ENCODE measurements at regions not wholly inside any gene's neighbourhood (a gene's known extent, or its start where the extent isn't known, plus 50 kb on each side); places are given as distances from the start of the nearest gene placed in this dataset.

- DNase-seq: no peak
Observed at GRCh38 chr3:66592927-66593625, 92.3 kb upstream of the LRIG1 start.

- DNase-seq: no peak
Observed at GRCh38 chr3:66593978-66594377, 93.2 kb upstream of the LRIG1 start.

GRCh38 chr3:66597308-66597863 lies 96.6 kb upstream of the LRIG1 start:
- DNase-seq: no peak

- no peak for DNase-seq
Observed at GRCh38 chr3:66598168-66598567, 97.3 kb upstream of the LRIG1 start.

- DNase-seq: no peak
Observed at GRCh38 chr3:66602237-66602636, 101.4 kb upstream of the LRIG1 start.

GRCh38 chr3:66602691-66603090 lies 101.9 kb upstream of the LRIG1 start:
- no peak for DNase-seq

- DNase-seq: no peak
Observed at GRCh38 chr3:66603151-66603611, 102.4 kb upstream of the LRIG1 start.

GRCh38 chr3:66604481-66604880 lies 103.7 kb upstream of the LRIG1 start:
- DNase-seq: no peak

- DNase-seq: no peak
Observed at GRCh38 chr3:66606126-66606525, 105.3 kb upstream of the LRIG1 start.

GRCh38 chr3:66606868-66607267 lies 106.0 kb upstream of the LRIG1 start:
- no peak for DNase-seq

- DNase-seq: peak; percentile 81
Observed at GRCh38 chr3:66609660-66610561, 109.1 kb upstream of the LRIG1 start.

- no peak for DNase-seq
Observed at GRCh38 chr3:66610562-66610909, 109.7 kb upstream of the LRIG1 start.

GRCh38 chr3:66615643-66616301 lies 115.0 kb upstream of the LRIG1 start:
- no peak for DNase-seq

GRCh38 chr3:66617351-66617750 lies 116.5 kb upstream of the LRIG1 start:
- DNase-seq: no peak

- DNase-seq: no peak
Observed at GRCh38 chr3:66618066-66618465, 117.2 kb upstream of the LRIG1 start.

GRCh38 chr3:66620296-66620695 lies 119.5 kb upstream of the LRIG1 start:
- no peak for DNase-seq

GRCh38 chr3:66622756-66623457 lies 122.1 kb upstream of the LRIG1 start:
- DNase-seq: no peak

- DNase-seq: no peak
Observed at GRCh38 chr3:66625505-66626216, 124.8 kb upstream of the LRIG1 start.

- DNase-seq: no peak
Observed at GRCh38 chr3:66629150-66629981, 128.5 kb upstream of the LRIG1 start.

- no peak for DNase-seq
Observed at GRCh38 chr3:66629982-66630368, 129.2 kb upstream of the LRIG1 start.
